Activated CD4-positive, alpha-beta memory T cell treated with anti-CD3 and anti-CD28 coated beads for 36 hours (primary cell): ENCODE measurements at regions not wholly inside any gene's neighbourhood (a gene's known extent, or its start where the extent isn't known, plus 50 kb on each side); places are given as distances from the start of the nearest gene placed in this dataset.
"Not testable (repeated sequence)": the region's sequence is repeated elsewhere in the genome, so short reads cannot be mapped to it uniquely, and the experiment has no call there.

ENCODE experiments used
- CTCF ChIA-PET: fragments of 350-600 bp; sonication (Branson Sonifier 250); formaldehyde crosslinking; loops from one replicate; lab custom pipeline; 2021; ENCODE audit warnings: antibody characterized with exemption, inconsistent platforms; lab: Charles Lee
- POLR2A ChIA-PET: fragments of 350-600 bp; sonication (Branson Sonifier 250); formaldehyde crosslinking; loops from one replicate; lab custom pipeline; 2021; ENCODE audit warnings: antibody characterized with exemption; lab: Charles Lee
- DNase-seq: peaks from one replicate; pipeline ENCODE4 v3.0.0-alpha.2; 2020
- H3K27ac Mint-ChIP-seq: one replicate; pipeline ENCODE4 v1.8.0; 2021; ENCODE audit warnings: mixed read lengths
- H3K27me3 Mint-ChIP-seq: one replicate; pipeline ENCODE4 v1.8.0; 2021; ENCODE audit warnings: mixed read lengths
- H3K36me3 Mint-ChIP-seq: one replicate; pipeline ENCODE4 v1.8.0; 2021; ENCODE audit warnings: mixed read lengths
- H3K4me1 Mint-ChIP-seq: one replicate; pipeline ENCODE4 v1.8.0; 2021; ENCODE audit warnings: low read depth, mixed read lengths
- H3K4me3 Mint-ChIP-seq: one replicate; pipeline ENCODE4 v1.8.0; 2021; ENCODE audit warnings: mild to moderate bottlenecking, mixed read lengths
- H3K9me3 Mint-ChIP-seq: one replicate; pipeline ENCODE4 v1.8.0; 2021; ENCODE audit warnings: mixed read lengths
- intact Hi-C: fragments of 100-400 bp; cut with micrococcal nuclease; formaldehyde crosslinking; loops from one replicate; pipeline ENCODE4 v1.15.1; 2023

- peaks cover 13% of the 10 kb centered on the region for H3K9me3 Mint-ChIP-seq
- ChIA-PET CTCF (interaction anchor here (1.3 to 1.5 kb wide), 2 partner anchors 11 to 47 kb away, joined by 4 read pairs; no protein-coding TSS in a partner anchor), POLR2A (interaction anchor here (0.6 to 1.5 kb wide), 7 partner anchors 35 to 338 kb away, joined by 3 to 5 read pairs (median 4); partner anchors contain the start of gene RPLP1)
- H3K27me3 Mint-ChIP-seq: peaks cover 3% of the 10 kb centered on the region
- H3K27ac Mint-ChIP-seq: peak overlapping the region; percentile 89
- intact Hi-C loops: loop anchor here (2.0 kb wide), 1 partner anchor 380 kb away; no protein-coding TSS in a partner anchor
- H3K4me1 Mint-ChIP-seq: peaks cover 73% of the 10 kb centered on the region
- DNase-seq: peak; percentile 93
- peak overlapping the region; percentile 41 for H3K4me3 Mint-ChIP-seq
- peaks cover 9% of the 10 kb centered on the region for H3K36me3 Mint-ChIP-seq
Observed at GRCh38 chr15:69760890-69761568, 308.4 kb downstream of the RPLP1 start.

GRCh38 chr15:69762373-69763148, 309.9 kb downstream of the RPLP1 start:
- no peak overlapping the region for H3K4me3 Mint-ChIP-seq
- H3K4me1 Mint-ChIP-seq: peaks cover 63% of the 10 kb centered on the region
- H3K27ac Mint-ChIP-seq: peak overlapping the region; percentile 2
- CTCF ChIA-PET: interaction anchor here (1.0 to 2.1 kb wide), 2 partner anchors 10 to 34 kb away, joined by 3 to 8 read pairs; no protein-coding TSS in a partner anchor
- peaks cover 8% of the 10 kb centered on the region for H3K36me3 Mint-ChIP-seq
- DNase-seq: no peak
- POLR2A ChIA-PET: no interaction called here
- peaks cover 3% of the 10 kb centered on the region for H3K27me3 Mint-ChIP-seq
- intact Hi-C loops: no loop called here
- peaks cover 16% of the 10 kb centered on the region for H3K9me3 Mint-ChIP-seq

- Mint-ChIP-seq H3K9me3 (peaks cover 16% of the 10 kb centered on the region), H3K4me3 (no peak overlapping the region), H3K27me3 (peaks cover 3% of the 10 kb centered on the region), H3K4me1 (peaks cover 50% of the 10 kb centered on the region), H3K36me3 (peaks cover 8% of the 10 kb centered on the region), H3K27ac (no peak overlapping the region)
- ChIA-PET POLR2A (no interaction called here), CTCF (interaction anchor here (2.1 kb wide), 1 partner anchor 11 kb away, joined by 8 read pairs; no protein-coding TSS in a partner anchor)
- intact Hi-C loops: no loop called here
- no peak for DNase-seq
Observed at GRCh38 chr15:69763831-69764230, 311.2 kb downstream of the RPLP1 start.

- no peak overlapping the region for H3K27ac Mint-ChIP-seq
- DNase-seq: no peak
- ChIA-PET POLR2A (no interaction called here), CTCF (no interaction called here)
- intact Hi-C loops: no loop called here
- peaks cover 7% of the 10 kb centered on the region for H3K9me3 Mint-ChIP-seq
- peaks cover 9% of the 10 kb centered on the region for H3K27me3 Mint-ChIP-seq
- H3K4me1 Mint-ChIP-seq: peaks cover 30% of the 10 kb centered on the region
- H3K36me3 Mint-ChIP-seq: peaks cover 4% of the 10 kb centered on the region
- no peak overlapping the region for H3K4me3 Mint-ChIP-seq
Observed at GRCh38 chr15:69766156-69766555, 313.5 kb downstream of the RPLP1 start.

GRCh38 chr15:69767191-69767590, 314.6 kb downstream of the RPLP1 start:
- Mint-ChIP-seq H3K4me3 (no peak overlapping the region), H3K4me1 (peaks cover 20% of the 10 kb centered on the region), H3K36me3 (peaks cover 3% of the 10 kb centered on the region), H3K9me3 (peaks cover 3% of the 10 kb centered on the region), H3K27me3 (peaks cover 17% of the 10 kb centered on the region), H3K27ac (no peak overlapping the region)
- ChIA-PET CTCF (no interaction called here), POLR2A (no interaction called here)
- intact Hi-C loops: no loop called here
- no peak for DNase-seq

- H3K4me3 Mint-ChIP-seq, intact Hi-C loops, H3K9me3 Mint-ChIP-seq, POLR2A ChIA-PET, H3K36me3 Mint-ChIP-seq, H3K27ac Mint-ChIP-seq, DNase-seq: not testable (repeated sequence)
- CTCF ChIA-PET: interaction anchor here (0.6 kb wide), 1 partner anchor 852 kb away, joined by 3 read pairs; no protein-coding TSS in a partner anchor
- Mint-ChIP-seq H3K4me1 (peaks cover 12% of the 10 kb centered on the region), H3K27me3 (peaks cover 18% of the 10 kb centered on the region)
Observed at GRCh38 chr15:69769336-69769735, 316.7 kb downstream of the RPLP1 start.

GRCh38 chr15:69774258-69774657, 321.6 kb downstream of the RPLP1 start:
- H3K9me3 Mint-ChIP-seq: peaks cover 12% of the 10 kb centered on the region
- H3K27ac Mint-ChIP-seq, H3K4me1 Mint-ChIP-seq, H3K4me3 Mint-ChIP-seq, H3K36me3 Mint-ChIP-seq, DNase-seq, intact Hi-C loops, CTCF ChIA-PET, POLR2A ChIA-PET: not testable (repeated sequence)
- peaks cover 18% of the 10 kb centered on the region for H3K27me3 Mint-ChIP-seq

GRCh38 chr15:69774711-69775110, 322.1 kb downstream of the RPLP1 start:
- H3K4me3 Mint-ChIP-seq, H3K27ac Mint-ChIP-seq, POLR2A ChIA-PET, DNase-seq, H3K36me3 Mint-ChIP-seq, H3K4me1 Mint-ChIP-seq, CTCF ChIA-PET, intact Hi-C loops: not testable (repeated sequence)
- H3K27me3 Mint-ChIP-seq: peaks cover 17% of the 10 kb centered on the region
- H3K9me3 Mint-ChIP-seq: peaks cover 12% of the 10 kb centered on the region

GRCh38 chr15:69777356-69777755, 320.4 kb downstream of the TLE3 start:
- H3K36me3 Mint-ChIP-seq: no peaks in the 10 kb centered on the region
- peaks cover 2% of the 10 kb centered on the region for H3K27me3 Mint-ChIP-seq
- DNase-seq: no peak
- POLR2A ChIA-PET: no interaction called here
- peaks cover 12% of the 10 kb centered on the region for H3K9me3 Mint-ChIP-seq
- no peak overlapping the region for H3K4me3 Mint-ChIP-seq
- H3K27ac Mint-ChIP-seq: no peak overlapping the region
- intact Hi-C loops: no loop called here
- CTCF ChIA-PET: no interaction called here
- H3K4me1 Mint-ChIP-seq: peaks cover 11% of the 10 kb centered on the region

- POLR2A ChIA-PET: no interaction called here
- H3K4me3 Mint-ChIP-seq: no peak overlapping the region
- CTCF ChIA-PET: no interaction called here
Observed at GRCh38 chr15:69780374-69780773, 317.3 kb downstream of the TLE3 start.

GRCh38 chr15:69780981-69781380, 316.7 kb downstream of the TLE3 start:
- no peaks in the 10 kb centered on the region for H3K36me3 Mint-ChIP-seq
- no peak overlapping the region for H3K4me3 Mint-ChIP-seq
- intact Hi-C loops: no loop called here
- H3K27ac Mint-ChIP-seq: no peak overlapping the region
- H3K4me1 Mint-ChIP-seq: peaks cover 16% of the 10 kb centered on the region
- H3K9me3 Mint-ChIP-seq: peaks cover 9% of the 10 kb centered on the region
- POLR2A ChIA-PET: no interaction called here
- CTCF ChIA-PET: no interaction called here
- peaks cover 13% of the 10 kb centered on the region for H3K27me3 Mint-ChIP-seq
- no peak for DNase-seq

More at GRCh38 chr15:69780374-69780773, 317.3 kb downstream of the TLE3 start:
- Mint-ChIP-seq H3K36me3 (no peaks in the 10 kb centered on the region), H3K9me3 (peaks cover 9% of the 10 kb centered on the region), H3K4me1 (peaks cover 16% of the 10 kb centered on the region), H3K27ac (no peak overlapping the region), H3K27me3 (peaks cover 11% of the 10 kb centered on the region)
- no peak for DNase-seq
- intact Hi-C loops: no loop called here

GRCh38 chr15:69781411-69782125, 316.1 kb downstream of the TLE3 start:
- POLR2A ChIA-PET: no interaction called here
- Mint-ChIP-seq H3K4me1 (peaks cover 16% of the 10 kb centered on the region), H3K27me3 (peaks cover 13% of the 10 kb centered on the region), H3K27ac (no peak overlapping the region), H3K4me3 (no peak overlapping the region), H3K9me3 (peaks cover 9% of the 10 kb centered on the region), H3K36me3 (no peaks in the 10 kb centered on the region)
- CTCF ChIA-PET: no interaction called here
- intact Hi-C loops: no loop called here
- DNase-seq: no peak
